ENCODE measurements at regions not wholly inside any gene's neighbourhood (a gene's known extent, or its start where the extent isn't known, plus 50 kb on each side); places are given as distances from the start of the nearest gene placed in this dataset.
"Not testable (repeated sequence)": the region's sequence is repeated elsewhere in the genome, so short reads cannot be mapped to it uniquely, and the experiment has no call there.

- no peak for DNase-seq (ENCODE audit: low read depth)
Observed at GRCh38 chr9:38342532-38342931, 50.0 kb upstream of the ALDH1B1 start.

- no peak for DNase-seq (ENCODE audit: low read depth)
Observed at GRCh38 chr9:38342096-38342495, 50.4 kb upstream of the ALDH1B1 start.

- DNase-seq (ENCODE audit: low read depth) = no peak
Observed at GRCh38 chr9:38339496-38339895, 53.0 kb upstream of the ALDH1B1 start.

- no peak for DNase-seq (ENCODE audit: low read depth)
Observed at GRCh38 chr9:38339087-38339486, 53.4 kb upstream of the ALDH1B1 start.

- DNase-seq (ENCODE audit: low read depth) = no peak
Observed at GRCh38 chr9:38338342-38339018, 54.0 kb upstream of the ALDH1B1 start.

- no peak for DNase-seq (ENCODE audit: low read depth)
Observed at GRCh38 chr9:38337706-38338264, 54.7 kb upstream of the ALDH1B1 start.

GRCh38 chr9:38337181-38337580 lies 55.3 kb upstream of the ALDH1B1 start:
- no peak for DNase-seq (ENCODE audit: low read depth)

GRCh38 chr9:38336341-38336740 lies 56.2 kb upstream of the ALDH1B1 start:
- DNase-seq (ENCODE audit: low read depth) = no peak

- DNase-seq (ENCODE audit: low read depth) = no peak
Observed at GRCh38 chr9:38335686-38336085, 56.8 kb upstream of the ALDH1B1 start.

GRCh38 chr9:38334234-38334633 lies 58.3 kb upstream of the ALDH1B1 start:
- DNase-seq (ENCODE audit: low read depth) = no peak

- no peak for DNase-seq (ENCODE audit: low read depth)
Observed at GRCh38 chr9:38333047-38333446, 59.5 kb upstream of the ALDH1B1 start.

GRCh38 chr9:38332625-38333024 lies 59.9 kb upstream of the ALDH1B1 start:
- DNase-seq (ENCODE audit: low read depth) = no peak

GRCh38 chr9:38331141-38331540 lies 61.4 kb upstream of the ALDH1B1 start:
- DNase-seq (ENCODE audit: low read depth) = no peak

- DNase-seq (ENCODE audit: low read depth) = no peak
Observed at GRCh38 chr9:38329968-38330367, 62.5 kb upstream of the ALDH1B1 start.

- DNase-seq (ENCODE audit: low read depth) = no peak
Observed at GRCh38 chr9:38328765-38329164, 63.7 kb upstream of the ALDH1B1 start.

GRCh38 chr9:38326122-38326521 lies 66.4 kb upstream of the ALDH1B1 start:
- DNase-seq (ENCODE audit: low read depth) = no peak

GRCh38 chr9:38324213-38324612 lies 68.3 kb upstream of the ALDH1B1 start:
- DNase-seq (ENCODE audit: low read depth) = not testable (repeated sequence)

- no peak for DNase-seq (ENCODE audit: low read depth)
Observed at GRCh38 chr9:38322937-38323336, 69.6 kb upstream of the ALDH1B1 start.

- DNase-seq (ENCODE audit: low read depth) = no peak
Observed at GRCh38 chr9:38319496-38320173, 72.9 kb upstream of the ALDH1B1 start.

GRCh38 chr9:38318759-38319495 lies 73.6 kb upstream of the ALDH1B1 start:
- no peak for DNase-seq (ENCODE audit: low read depth)

GRCh38 chr9:38316166-38316780 lies 76.2 kb upstream of the ALDH1B1 start:
- no peak for DNase-seq (ENCODE audit: low read depth)

GRCh38 chr9:38315085-38315595 lies 77.4 kb upstream of the ALDH1B1 start:
- no peak for DNase-seq (ENCODE audit: low read depth)
